SKM-1 (cell line): ENCODE measurements at regions not wholly inside any gene's neighbourhood (a gene's known extent, or its start where the extent isn't known, plus 50 kb on each side); places are given as distances from the start of the nearest gene placed in this dataset.
"Not testable (repeated sequence)": the region's sequence is repeated elsewhere in the genome, so short reads cannot be mapped to it uniquely, and the experiment has no call there.

Experiments used
- DNase-seq: peaks from one replicate; lab custom pipeline; 2025; ENCODE audit not compliant: unreplicated experiment; lab: John Stamatoyannopoulos, UW

- no peak for DNase-seq
These were observed 78.8 kb downstream of the SOX1 start for GRCh38 chr13:112145551-112146360.

- DNase-seq = no peak
These were observed 83.4 kb downstream of the SOX1 start for GRCh38 chr13:112150352-112150751.

GRCh38 chr13:112152846-112153245 lies 85.9 kb downstream of the SOX1 start:
- DNase-seq = no peak

GRCh38 chr13:112153364-112153763 lies 86.4 kb downstream of the SOX1 start:
- DNase-seq = no peak

- DNase-seq = no peak
These were observed 86.9 kb downstream of the SOX1 start for GRCh38 chr13:112153846-112154245.

- no peak for DNase-seq
These were observed 87.5 kb downstream of the SOX1 start for GRCh38 chr13:112154301-112155060.

- no peak for DNase-seq
These were observed 92.0 kb downstream of the SOX1 start for GRCh38 chr13:112158961-112159360.

GRCh38 chr13:112159575-112160547 lies 92.9 kb downstream of the SOX1 start:
- no peak for DNase-seq

GRCh38 chr13:112160558-112160957 lies 93.6 kb downstream of the SOX1 start:
- no peak for DNase-seq

GRCh38 chr13:112161521-112162301 lies 94.8 kb downstream of the SOX1 start:
- DNase-seq = no peak

GRCh38 chr13:112163691-112164660 lies 97.0 kb downstream of the SOX1 start:
- DNase-seq = not testable (repeated sequence)

- DNase-seq = no peak
These were observed 98.8 kb downstream of the SOX1 start for GRCh38 chr13:112165712-112166111.

GRCh38 chr13:112168761-112169160 lies 101.8 kb downstream of the SOX1 start:
- no peak for DNase-seq

- no peak for DNase-seq
These were observed 103.2 kb downstream of the SOX1 start for GRCh38 chr13:112169941-112170822.

- no peak for DNase-seq
These were observed 104.0 kb downstream of the SOX1 start for GRCh38 chr13:112170823-112171569.

GRCh38 chr13:112171570-112171965 lies 104.6 kb downstream of the SOX1 start:
- no peak for DNase-seq

GRCh38 chr13:112172017-112172416 lies 105.1 kb downstream of the SOX1 start:
- no peak for DNase-seq
